Activated naive CD8-positive, alpha-beta T cell (primary cell): ENCODE measurements at regions not wholly inside any gene's neighbourhood (a gene's known extent, or its start where the extent isn't known, plus 50 kb on each side); places are given as distances from the start of the nearest gene placed in this dataset.
"Not testable (repeated sequence)": the region's sequence is repeated elsewhere in the genome, so short reads cannot be mapped to it uniquely, and the experiment has no call there.

Experiments
- H3K27ac Mint-ChIP-seq: one replicate; pipeline ENCODE4 v1.8.0; 2021; ENCODE audit warnings: mixed read lengths
- H3K27me3 Mint-ChIP-seq: one replicate; pipeline ENCODE4 v1.8.0; 2021; ENCODE audit warnings: mixed read lengths
- H3K36me3 Mint-ChIP-seq: one replicate; pipeline ENCODE4 v1.8.0; 2021; ENCODE audit warnings: mixed read lengths
- H3K4me1 Mint-ChIP-seq: one replicate; pipeline ENCODE4 v1.8.0; 2021; ENCODE audit warnings: low read depth, mixed read lengths
- H3K4me3 Mint-ChIP-seq: one replicate; pipeline ENCODE4 v1.8.0; 2021; ENCODE audit warnings: mild to moderate bottlenecking, mixed read lengths
- H3K9me3 Mint-ChIP-seq: one replicate; pipeline ENCODE4 v1.8.0; 2021; ENCODE audit warnings: low read depth, mixed read lengths

GRCh38 chr18:1393929-1394328, 489.3 kb downstream of the ADCYAP1 start:
- no peaks in the 10 kb centered on the region for H3K36me3 Mint-ChIP-seq
- H3K9me3 Mint-ChIP-seq = peaks cover 4% of the 10 kb centered on the region
- H3K4me1 Mint-ChIP-seq = no peaks in the 10 kb centered on the region
- no peak overlapping the region for H3K27ac Mint-ChIP-seq
- H3K4me3 Mint-ChIP-seq = no peak overlapping the region
- H3K27me3 Mint-ChIP-seq = no peaks in the 10 kb centered on the region

GRCh38 chr18:1394426-1394825, 489.8 kb downstream of the ADCYAP1 start:
- peaks cover 4% of the 10 kb centered on the region for H3K9me3 Mint-ChIP-seq
- H3K27me3 Mint-ChIP-seq = no peaks in the 10 kb centered on the region
- H3K4me1 Mint-ChIP-seq = no peaks in the 10 kb centered on the region
- no peaks in the 10 kb centered on the region for H3K36me3 Mint-ChIP-seq
- H3K4me3 Mint-ChIP-seq = no peak overlapping the region
- H3K27ac Mint-ChIP-seq = no peak overlapping the region

GRCh38 chr18:1394966-1395365, 490.3 kb downstream of the ADCYAP1 start:
- Mint-ChIP-seq H3K27me3 (no peaks in the 10 kb centered on the region), H3K9me3 (peaks cover 4% of the 10 kb centered on the region), H3K4me1 (no peaks in the 10 kb centered on the region), H3K4me3 (no peak overlapping the region), H3K27ac (no peak overlapping the region), H3K36me3 (no peaks in the 10 kb centered on the region)

- peaks cover 7% of the 10 kb centered on the region for H3K9me3 Mint-ChIP-seq
- H3K4me1 Mint-ChIP-seq = no peaks in the 10 kb centered on the region
- no peak overlapping the region for H3K27ac Mint-ChIP-seq
- H3K4me3 Mint-ChIP-seq = no peak overlapping the region
- no peaks in the 10 kb centered on the region for H3K27me3 Mint-ChIP-seq
- no peaks in the 10 kb centered on the region for H3K36me3 Mint-ChIP-seq
Observed at GRCh38 chr18:1408376-1408775, 503.7 kb downstream of the ADCYAP1 start.

GRCh38 chr18:1412655-1413322, 508.1 kb downstream of the ADCYAP1 start:
- H3K9me3 Mint-ChIP-seq = peaks cover 2% of the 10 kb centered on the region
- no peak overlapping the region for H3K27ac Mint-ChIP-seq
- H3K4me1 Mint-ChIP-seq = no peaks in the 10 kb centered on the region
- H3K4me3 Mint-ChIP-seq = no peak overlapping the region
- no peaks in the 10 kb centered on the region for H3K27me3 Mint-ChIP-seq
- no peaks in the 10 kb centered on the region for H3K36me3 Mint-ChIP-seq

GRCh38 chr18:1413323-1413675, 508.6 kb downstream of the ADCYAP1 start:
- H3K27ac Mint-ChIP-seq = no peak overlapping the region
- no peaks in the 10 kb centered on the region for H3K4me1 Mint-ChIP-seq
- H3K4me3 Mint-ChIP-seq = no peak overlapping the region
- H3K9me3 Mint-ChIP-seq = peaks cover 2% of the 10 kb centered on the region
- no peaks in the 10 kb centered on the region for H3K36me3 Mint-ChIP-seq
- H3K27me3 Mint-ChIP-seq = no peaks in the 10 kb centered on the region

- no peaks in the 10 kb centered on the region for H3K27me3 Mint-ChIP-seq
- no peaks in the 10 kb centered on the region for H3K4me1 Mint-ChIP-seq
- no peaks in the 10 kb centered on the region for H3K36me3 Mint-ChIP-seq
- no peak overlapping the region for H3K27ac Mint-ChIP-seq
- H3K9me3 Mint-ChIP-seq = no peaks in the 10 kb centered on the region
- H3K4me3 Mint-ChIP-seq = no peak overlapping the region
Observed at GRCh38 chr18:1416074-1416473, 511.4 kb downstream of the ADCYAP1 start.

- Mint-ChIP-seq H3K9me3 (no peaks in the 10 kb centered on the region), H3K4me3 (no peak overlapping the region), H3K4me1 (no peaks in the 10 kb centered on the region), H3K27me3 (no peaks in the 10 kb centered on the region), H3K27ac (no peak overlapping the region), H3K36me3 (no peaks in the 10 kb centered on the region)
Observed at GRCh38 chr18:1421502-1421901, 516.8 kb downstream of the ADCYAP1 start.

GRCh38 chr18:1422634-1423033, 518.0 kb downstream of the ADCYAP1 start:
- no peaks in the 10 kb centered on the region for H3K9me3 Mint-ChIP-seq
- no peaks in the 10 kb centered on the region for H3K36me3 Mint-ChIP-seq
- no peak overlapping the region for H3K27ac Mint-ChIP-seq
- no peaks in the 10 kb centered on the region for H3K27me3 Mint-ChIP-seq
- H3K4me1 Mint-ChIP-seq = no peaks in the 10 kb centered on the region
- no peak overlapping the region for H3K4me3 Mint-ChIP-seq

- H3K27me3 Mint-ChIP-seq = no peaks in the 10 kb centered on the region
Observed at GRCh38 chr18:1425679-1426078, 521.0 kb downstream of the ADCYAP1 start.

GRCh38 chr18:1435487-1435886, 530.8 kb downstream of the ADCYAP1 start:
- Mint-ChIP-seq H3K4me3 (no peak overlapping the region), H3K4me1 (no peaks in the 10 kb centered on the region), H3K27ac (no peak overlapping the region), H3K27me3 (no peaks in the 10 kb centered on the region), H3K36me3 (no peaks in the 10 kb centered on the region), H3K9me3 (no peaks in the 10 kb centered on the region)

More at GRCh38 chr18:1425679-1426078, 521.0 kb downstream of the ADCYAP1 start:
- Mint-ChIP-seq H3K4me3 (no peak overlapping the region), H3K4me1 (no peaks in the 10 kb centered on the region), H3K9me3 (no peaks in the 10 kb centered on the region), H3K27ac (no peak overlapping the region), H3K36me3 (no peaks in the 10 kb centered on the region)

GRCh38 chr18:1436199-1436598, 531.5 kb downstream of the ADCYAP1 start:
- H3K36me3 Mint-ChIP-seq = no peaks in the 10 kb centered on the region
- H3K9me3 Mint-ChIP-seq = no peaks in the 10 kb centered on the region
- H3K27ac Mint-ChIP-seq = no peak overlapping the region
- H3K27me3 Mint-ChIP-seq = no peaks in the 10 kb centered on the region
- no peak overlapping the region for H3K4me3 Mint-ChIP-seq
- no peaks in the 10 kb centered on the region for H3K4me1 Mint-ChIP-seq

GRCh38 chr18:1438458-1438910, 533.8 kb downstream of the ADCYAP1 start:
- no peaks in the 10 kb centered on the region for H3K27me3 Mint-ChIP-seq
- H3K27ac Mint-ChIP-seq = no peak overlapping the region
- no peaks in the 10 kb centered on the region for H3K36me3 Mint-ChIP-seq
- no peaks in the 10 kb centered on the region for H3K4me1 Mint-ChIP-seq
- H3K4me3 Mint-ChIP-seq = no peak overlapping the region
- peaks cover 5% of the 10 kb centered on the region for H3K9me3 Mint-ChIP-seq

- peaks cover 5% of the 10 kb centered on the region for H3K9me3 Mint-ChIP-seq
- H3K27ac Mint-ChIP-seq = no peak overlapping the region
- H3K4me3 Mint-ChIP-seq = no peak overlapping the region
- H3K27me3 Mint-ChIP-seq = no peaks in the 10 kb centered on the region
- no peaks in the 10 kb centered on the region for H3K4me1 Mint-ChIP-seq
- no peaks in the 10 kb centered on the region for H3K36me3 Mint-ChIP-seq
Observed at GRCh38 chr18:1438967-1439366, 534.3 kb downstream of the ADCYAP1 start.

GRCh38 chr18:1444062-1444461, 539.4 kb downstream of the ADCYAP1 start:
- H3K4me1 Mint-ChIP-seq, H3K27me3 Mint-ChIP-seq, H3K36me3 Mint-ChIP-seq, H3K4me3 Mint-ChIP-seq, H3K27ac Mint-ChIP-seq, H3K9me3 Mint-ChIP-seq: not testable (repeated sequence)

- Mint-ChIP-seq H3K4me1 (no peaks in the 10 kb centered on the region), H3K9me3 (peaks cover 4% of the 10 kb centered on the region), H3K36me3 (no peaks in the 10 kb centered on the region), H3K4me3 (no peak overlapping the region), H3K27me3 (no peaks in the 10 kb centered on the region), H3K27ac (no peak overlapping the region)
Observed at GRCh38 chr18:1446765-1447164, 542.1 kb downstream of the ADCYAP1 start.
